H1 (cell line): ENCODE measurements at regions not wholly inside any gene's neighbourhood (a gene's known extent, or its start where the extent isn't known, plus 50 kb on each side); places are given as distances from the start of the nearest gene placed in this dataset.

Experiments used
- CTCF ChIA-PET: fragments of 300-600 bp; sonication (Branson Sonifier 250); formaldehyde crosslinking; loops from one replicate; lab custom pipeline; 2021; ENCODE audit not compliant: partially characterized antibody; lab: Charles Lee
- POLR2A ChIA-PET: fragments of 300-600 bp; sonication (Branson Sonifier 250); formaldehyde crosslinking; loops from one replicate; lab custom pipeline; 2021; ENCODE audit warnings: inconsistent platforms; ENCODE audit not compliant: partially characterized antibody; lab: Charles Lee
- DNase-seq, 2 experiments: peaks; one replicate each; pipeline versions ENCODE4 v3.0.0 to v3.0.0-alpha.2; 2010 to 2022; ENCODE audit warnings: low spot score in 2 of 2, low read depth in 1 of 2, mixed read lengths in 1 of 2
- FAIRE-seq: peaks from 2 replicates; lab custom pipeline; 2011; peaks lifted over from hg19 to GRCh38; lab: Jason Lieb, UNC
- H2AFZ ChIP-seq: 2 replicates; pipeline ENCODE4 v1.8.1; 2012; ENCODE audit warnings: low read length, inconsistent platforms
- H2AK5ac ChIP-seq: 2 replicates; pipeline ENCODE4 v1.6.1; 2013; ENCODE audit warnings: low read depth, low read length
- H2BK120ac ChIP-seq: replicated peaks from 2 replicates; pipeline ENCODE3; 2013; ENCODE audit warnings: low read depth, low read length, inconsistent platforms
- H2BK12ac ChIP-seq: 2 replicates; pipeline ENCODE4 v1.6.1; 2013; ENCODE audit warnings: low read depth, low read length
- H2BK15ac ChIP-seq: 2 replicates; pipeline ENCODE4 v1.6.1; 2013; ENCODE audit warnings: low read length
- H2BK20ac ChIP-seq: 2 replicates; pipeline ENCODE4 v1.6.1; 2013; ENCODE audit warnings: low read length
- H2BK5ac ChIP-seq: 2 replicates; pipeline ENCODE4 v1.6.1; 2013; ENCODE audit warnings: low read depth, low read length
- H3K14ac ChIP-seq: 2 replicates; pipeline ENCODE4 v1.6.1; 2013; ENCODE audit warnings: inconsistent platforms; ENCODE audit not compliant: insufficient read length
- H3K18ac ChIP-seq: 2 replicates; pipeline ENCODE4 v1.6.1; 2013; ENCODE audit warnings: low read length; ENCODE audit errors: extremely low read depth
- H3K23ac ChIP-seq: 2 replicates; pipeline ENCODE4 v1.6.1; 2013; ENCODE audit warnings: inconsistent platforms; ENCODE audit not compliant: insufficient read length
- H3K23me2 ChIP-seq: 2 replicates; pipeline ENCODE4 v1.6.1; 2013; ENCODE audit warnings: low read depth, low read length
- H3K27ac ChIP-seq: 2 replicates; pipeline ENCODE4 v1.6.1; 2011; ENCODE audit warnings: low read depth, low read length, inconsistent platforms
- H3K27me3 ChIP-seq, 4 experiments: replicated peaks in 1 of 4; 1 replicate in 1 of 4; 2 replicates in 3 of 4; pipeline versions ENCODE4 v1.6.1 to v1.8.1; 2011 to 2013; ENCODE audit warnings: low read length in 3 of 4, mild to moderate bottlenecking in 3 of 4, inconsistent platforms in 2 of 4, mixed read lengths in 2 of 4, moderate library complexity in 1 of 4; ENCODE audit not compliant: control insufficient read depth in 3 of 4, insufficient read depth in 3 of 4; ENCODE audit errors: extremely low read depth in 1 of 4
- H3K36me3 ChIP-seq, 4 experiments: 2 replicates each; pipeline versions ENCODE4 v1.6.1 to v1.8.1; 2011 to 2013; ENCODE audit warnings: mild to moderate bottlenecking in 4 of 4, low read length in 3 of 4, moderate library complexity in 2 of 4, control low read depth in 1 of 4, inconsistent platforms in 1 of 4; ENCODE audit not compliant: insufficient read depth in 4 of 4, control insufficient read depth in 2 of 4
- H3K4ac ChIP-seq: replicated peaks from 2 replicates; pipeline ENCODE3; 2013; ENCODE audit warnings: low read length, low read depth, mixed read lengths, inconsistent platforms; ENCODE audit not compliant: insufficient read length
- H3K4me1 ChIP-seq, 4 experiments: replicated peaks in 1 of 4; 1 replicate in 1 of 4; 2 replicates in 3 of 4; pipeline versions ENCODE4 v1.6.1 to v1.8.1; 2011 to 2013; ENCODE audit warnings: low read length in 3 of 4, inconsistent platforms in 2 of 4, mixed read lengths in 1 of 4; ENCODE audit not compliant: insufficient read depth in 4 of 4, control insufficient read depth in 3 of 4
- H3K4me2 ChIP-seq, 2 experiments: 2 replicates each; pipeline versions ENCODE4 v1.6.1 to v1.8.1; 2011 to 2013; ENCODE audit warnings: low read depth in 2 of 2, low read length in 2 of 2, control low read depth in 1 of 2, inconsistent platforms in 1 of 2, mild to moderate bottlenecking in 1 of 2; ENCODE audit not compliant: insufficient read depth in 1 of 2
- H3K4me3 ChIP-seq, 4 experiments: fragments of 200-600, 300-600 bp in 1 of 4; sonication (generic), shearing (Covaris generic), sonication (Bioruptor Twin) in 1 of 4; 2 replicates each; pipeline versions ENCODE4 v1.5.1 to v1.8.1; 2011 to 2016; ENCODE audit warnings: low read length in 4 of 4, low read depth in 3 of 4, control low read depth in 2 of 4, inconsistent platforms in 2 of 4, mild to moderate bottlenecking in 2 of 4, mixed read lengths in 1 of 4, moderate library complexity in 1 of 4; ENCODE audit not compliant: insufficient read depth in 2 of 4; ENCODE audit errors: extremely low read depth in 1 of 4
- H3K56ac ChIP-seq: replicated peaks from 2 replicates; pipeline ENCODE3; 2013; ENCODE audit warnings: low read depth, mild to moderate bottlenecking, mixed read lengths, low read length, inconsistent platforms; ENCODE audit not compliant: insufficient read length
- H3K79me1 ChIP-seq: 2 replicates; pipeline ENCODE4 v1.6.1; 2013; ENCODE audit warnings: low read depth, low read length, control low read depth
- H3K79me2 ChIP-seq, 2 experiments: 2 replicates each; pipeline versions ENCODE4 v1.6.1 to v1.8.1; 2012 to 2013; ENCODE audit warnings: low read length in 2 of 2, mild to moderate bottlenecking in 2 of 2, inconsistent platforms in 1 of 2; ENCODE audit not compliant: insufficient read depth in 2 of 2, control insufficient read depth in 1 of 2
- H3K9ac ChIP-seq, 4 experiments: replicated peaks in 1 of 4; 1 replicate in 1 of 4; 2 replicates in 3 of 4; pipeline versions ENCODE4 v1.6.1 to v1.8.1; 2011 to 2013; ENCODE audit warnings: low read depth in 3 of 4, low read length in 3 of 4, control low read depth in 2 of 4, mild to moderate bottlenecking in 2 of 4, moderate library complexity in 2 of 4, inconsistent platforms in 1 of 4; ENCODE audit errors: extremely low read depth in 1 of 4
- H3K9me3 ChIP-seq, 2 experiments: 2 replicates each; pipeline versions ENCODE4 v1.6.1 to v1.8.1; 2012 to 2013; ENCODE audit warnings: mild to moderate bottlenecking in 2 of 2, moderate library complexity in 2 of 2, control low read depth in 1 of 2, inconsistent platforms in 1 of 2, low read depth in 1 of 2, low read length in 1 of 2, mixed read lengths in 1 of 2; ENCODE audit not compliant: insufficient read depth in 2 of 2
- H4K20me1 ChIP-seq, 2 experiments: replicated peaks in 1 of 2; 2 replicates each; pipeline versions ENCODE3 to v1.8.1; 2011 to 2013; ENCODE audit warnings: inconsistent platforms in 2 of 2, low read length in 2 of 2, mild to moderate bottlenecking in 1 of 2; ENCODE audit not compliant: insufficient read depth in 2 of 2, control insufficient read depth in 1 of 2
- H4K5ac ChIP-seq: 2 replicates; pipeline ENCODE4 v1.6.1; 2013; ENCODE audit warnings: low read length, low read depth, mixed read lengths, inconsistent platforms; ENCODE audit not compliant: insufficient read length
- H4K8ac ChIP-seq: 2 replicates; pipeline ENCODE4 v1.8.0; 2013; ENCODE audit warnings: mild to moderate bottlenecking, moderate library complexity, low read length, inconsistent platforms; ENCODE audit not compliant: insufficient read depth; ENCODE audit errors: extremely low read depth
- H4K91ac ChIP-seq: replicated peaks from 2 replicates; pipeline ENCODE3; 2013; ENCODE audit warnings: low read length, mixed read lengths, inconsistent platforms; ENCODE audit not compliant: insufficient read length
- ASH2L ChIP-seq: fragments of 200-600, 300-600 bp; sonication (generic); IDR thresholded peaks from one replicate; pipeline ENCODE4 v1.7.1; 2017; ENCODE audit warnings: low read length
- CBX5 ChIP-seq: fragments of 300-800, 300-1000 bp; sonication (generic); IDR thresholded peaks from 2 replicates; pipeline ENCODE4 v1.7.1; 2016; ENCODE audit warnings: antibody characterized with exemption, low read length, low read depth
- CBX8 ChIP-seq: fragments of 300-800, 300-1000 bp; sonication (generic); IDR thresholded peaks from 2 replicates; pipeline ENCODE4 v1.7.1; 2016; ENCODE audit warnings: low read depth, low read length, borderline replicate concordance
- CEBPB ChIP-seq: IDR thresholded peaks from 2 replicates; pipeline ENCODE4 v1.6.1; 2012; ENCODE audit warnings: low read depth, low read length
- CHD2 ChIP-seq: IDR thresholded peaks from 2 replicates; pipeline ENCODE4 v1.6.1; 2012; ENCODE audit warnings: low read length, improper control_type of control experiment
- CREB1 ChIP-seq: IDR thresholded peaks from 2 replicates; pipeline ENCODE4 v1.6.1; 2012; ENCODE audit warnings: inconsistent platforms
- CTBP2 ChIP-seq: IDR thresholded peaks from 2 replicates; pipeline ENCODE4 v1.7.0; 2011; ENCODE audit warnings: borderline replicate concordance, mild to moderate bottlenecking, moderate library complexity, mixed read lengths, low read length; ENCODE audit not compliant: insufficient read depth, insufficient read length
- HDAC2 ChIP-seq, 2 experiments: fragments of 300-600 bp in 1 of 2; sonication (generic) in 1 of 2; IDR thresholded peaks; 2 replicates each; pipeline ENCODE4 v1.6.1; 2011 to 2012; ENCODE audit warnings: low read depth in 2 of 2, low read length in 2 of 2, mild to moderate bottlenecking in 2 of 2, moderate library complexity in 2 of 2, borderline replicate concordance in 1 of 2, inconsistent platforms in 1 of 2
- JUND ChIP-seq: IDR thresholded peaks from 2 replicates; pipeline ENCODE4 v1.6.1; 2011; ENCODE audit warnings: mild to moderate bottlenecking, improper control_type of control experiment, low read length
- RNF2 ChIP-seq: fragments of 200-900, 300-1000 bp; sonication (generic); IDR thresholded peaks from 2 replicates; pipeline ENCODE4 v1.7.1; 2016; ENCODE audit warnings: borderline replicate concordance, low read depth, mild to moderate bottlenecking, antibody characterized with exemption, low read length; ENCODE audit not compliant: poor library complexity, severe bottlenecking; ENCODE audit errors: missing control alignments
- SP1 ChIP-seq: IDR thresholded peaks from 2 replicates; pipeline ENCODE4 v1.6.1; 2011; ENCODE audit warnings: low read depth, low read length
- WGBS, 2 experiments: shearing (Covaris generic) in 1 of 2; methylation state at CpG; one replicate each; pipeline versions ENCODE4 v1.1.6 to v1.1.7; 2013 to 2015; ENCODE audit warnings: low lambda C conversion rate in 2 of 2, mixed read lengths in 2 of 2, inconsistent platforms in 1 of 2, low coverage in 1 of 2, missing lambda C conversion rate in 1 of 2; ENCODE audit not compliant: insufficient replicate concordance in 2 of 2, insufficient coverage in 1 of 2, insufficient read length in 1 of 2; ENCODE audit errors: extremely low coverage in 1 of 2, missing lambda C conversion rate in 1 of 2; 5-methylcytosine and 5-hydroxymethylcytosine counted together
- TF ChIP-seq, protein P1 (sequence below): IDR thresholded peaks from 2 replicates; pipeline ENCODE4 v1.6.1; 2011; ENCODE audit warnings: low read length, improper control_type of control experiment
- TF ChIP-seq, protein P2 (sequence below): IDR thresholded peaks from 2 replicates; pipeline ENCODE4 v1.6.1; 2012; ENCODE audit warnings: inconsistent platforms

DNA sequence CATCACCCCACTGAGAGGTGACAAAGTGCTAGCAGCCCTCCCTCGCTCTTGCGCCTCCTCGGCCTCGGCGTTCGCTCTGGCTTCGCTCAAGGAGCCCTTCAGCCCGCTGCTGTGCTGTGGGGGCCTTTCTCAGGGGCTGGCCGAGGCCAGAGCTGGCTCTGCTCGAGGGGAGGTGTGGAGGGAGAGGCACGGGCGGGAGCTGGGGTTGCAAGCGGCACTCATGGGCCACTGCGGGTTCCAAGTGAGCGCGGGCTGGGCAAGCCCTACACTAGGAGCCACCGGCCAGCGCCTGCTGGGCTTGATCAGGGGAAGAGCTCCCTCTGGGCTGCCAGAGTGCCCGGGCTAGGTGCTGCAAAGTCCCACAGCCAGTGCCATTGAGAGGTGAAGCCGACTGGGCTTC lies 964.8 kb upstream of the GJE1 start:
- Histone ChIP-seq H3K4ac (no peak overlapping the region), H2BK20ac (peak overlapping the region; percentile 38; the same call in 1 of the 2 replicates), H3K36me3 (no peaks in the 10 kb centered on the region), H3K14ac (no peak overlapping the region), H3K23ac (no peak overlapping the region), H3K56ac (no peak overlapping the region), H2BK120ac (no peak overlapping the region), H4K8ac (no peak overlapping the region), H2AFZ (no peak overlapping the region), H2AK5ac (no peak overlapping the region), H3K9ac (no peak overlapping the region), H2BK15ac (no peak overlapping the region), H2BK5ac (no peak overlapping the region), H3K27me3 (no peaks in the 10 kb centered on the region), H3K79me1 (no peaks in the 10 kb centered on the region), H3K9me3 (peaks cover 5% of the 10 kb centered on the region in 2 experiments; a peak in 2 of 4 replicates), H3K18ac (peak overlapping the region; percentile 43; the same call in 1 of the 2 replicates), H3K27ac (no peak overlapping the region), H3K4me2 (no peak overlapping the region), H4K5ac (no peak overlapping the region), H4K20me1 (no peaks in the 10 kb centered on the region), H3K4me3 (no peak overlapping the region), H4K91ac (no peak overlapping the region), H3K4me1 (peaks cover 0 to 12% (median 6%) of the 10 kb centered on the region in 4 experiments; a peak in 3 of 7 replicates), H2BK12ac (peak overlapping the region; percentile 62; the same call in 1 of the 2 replicates), H3K79me2 (no peaks in the 10 kb centered on the region), H3K23me2 (no peaks in the 10 kb centered on the region; the same call in 1 of the 2 replicates)
- DNase-seq (no peak), FAIRE-seq (no peak)
- 97% methylated on average over 20 of the region's 20 CpGs; no CpG with 5 or more reads in 1 of the 2 experiments for WGBS, 2 experiments
- ChIA-PET CTCF (interaction anchor here (0.9 to 1.6 kb wide), 2 partner anchors 91 to 328 kb away, joined by 5 read pairs; no protein-coding TSS in a partner anchor), POLR2A (no interaction called here)
- TF ChIP-seq ASH2L (no peak), CHD2 (no peak), RNF2 (no peak), SP1 (no peak), JUND (no peak), HDAC2 (IDR thresholded peaks at IDR 0.05; ENCODE audit: borderline replicate concordance in 1 of 2, low read depth in 2 of 2, low read length in 2 of 2) (no peak), CREB1 (no peak), CBX5 (no peak), CTBP2 (no peak), CBX8 (no peak), CEBPB (no peak)
- TF ChIP-seq, protein P1, sequence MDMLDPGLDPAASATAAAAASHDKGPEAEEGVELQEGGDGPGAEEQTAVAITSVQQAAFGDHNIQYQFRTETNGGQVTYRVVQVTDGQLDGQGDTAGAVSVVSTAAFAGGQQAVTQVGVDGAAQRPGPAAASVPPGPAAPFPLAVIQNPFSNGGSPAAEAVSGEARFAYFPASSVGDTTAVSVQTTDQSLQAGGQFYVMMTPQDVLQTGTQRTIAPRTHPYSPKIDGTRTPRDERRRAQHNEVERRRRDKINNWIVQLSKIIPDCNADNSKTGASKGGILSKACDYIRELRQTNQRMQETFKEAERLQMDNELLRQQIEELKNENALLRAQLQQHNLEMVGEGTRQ: no peak
- TF ChIP-seq, protein P2, sequence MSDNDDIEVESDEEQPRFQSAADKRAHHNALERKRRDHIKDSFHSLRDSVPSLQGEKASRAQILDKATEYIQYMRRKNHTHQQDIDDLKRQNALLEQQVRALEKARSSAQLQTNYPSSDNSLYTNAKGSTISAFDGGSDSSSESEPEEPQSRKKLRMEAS: no peak
